IMR-90 (cell line): ENCODE measurements at regions not wholly inside any gene's neighbourhood (a gene's known extent, or its start where the extent isn't known, plus 50 kb on each side); places are given as distances from the start of the nearest gene placed in this dataset.

Experiments
- ATAC-seq: fragments of 200-7000 bp; cut with Tn5 transposase; 2 replicates; pipeline ENCODE4 v1.9.1; 2020; ENCODE audit warnings: low read depth, mild to moderate bottlenecking, moderate library complexity
- BruUV-seq: library from RNA; stranded (reverse); fragments of 400-500 nt; replicated peaks from 2 replicates; lab custom pipeline; 2021; lab: Mats Ljungman, UMichigan
- CTCF ChIA-PET: fragments of 300-600 bp; formaldehyde crosslinking; extraction: SDS; loops from one replicate; lab custom pipeline; 2021; ENCODE audit warnings: antibody characterized with exemption; lab: Yijun Ruan, JAX
- POLR2A ChIA-PET: fragments of 300-600 bp; sonication (Branson Sonifier 250); formaldehyde crosslinking; loops from one replicate; lab custom pipeline; 2022; ENCODE audit warnings: antibody characterized with exemption; ENCODE audit not compliant: unreplicated experiment; lab: Charles Lee
- DNase-seq: peaks from one replicate; pipeline ENCODE4 v3.0.0; 2013
- H2AFZ ChIP-seq: replicated peaks from 2 replicates; pipeline ENCODE3; 2013; ENCODE audit warnings: low read length, mild to moderate bottlenecking; ENCODE audit not compliant: poor library complexity
- H2AK5ac ChIP-seq: 2 replicates; pipeline ENCODE4 v1.6.1; 2013; ENCODE audit warnings: low read depth, low read length, inconsistent platforms
- H2AK9ac ChIP-seq: replicated peaks from 2 replicates; pipeline ENCODE3; 2013; ENCODE audit warnings: mild to moderate bottlenecking, low read depth, low read length, moderate library complexity; ENCODE audit not compliant: poor library complexity
- H2BK120ac ChIP-seq: 2 replicates; pipeline ENCODE4 v1.6.1; 2013; ENCODE audit warnings: low read depth, low read length, inconsistent platforms
- H2BK15ac ChIP-seq: 3 replicates; pipeline ENCODE4 v1.6.1; 2013; ENCODE audit warnings: low read depth, low read length, inconsistent platforms
- H2BK20ac ChIP-seq: 2 replicates; pipeline ENCODE4 v1.6.1; 2013; ENCODE audit warnings: low read depth, mild to moderate bottlenecking, inconsistent platforms, low read length, moderate library complexity
- H2BK5ac ChIP-seq: 2 replicates; pipeline ENCODE4 v1.6.1; 2013; ENCODE audit warnings: mild to moderate bottlenecking, low read depth, low read length, inconsistent platforms; ENCODE audit not compliant: poor library complexity, severe bottlenecking
- H3K14ac ChIP-seq: replicated peaks from 2 replicates; pipeline ENCODE4 v1.6.1; 2013; ENCODE audit warnings: low read depth, low read length, inconsistent platforms
- H3K18ac ChIP-seq: 2 replicates; pipeline ENCODE4 v1.6.1; 2013; ENCODE audit warnings: low read depth, low read length, control low read depth
- H3K23ac ChIP-seq: 2 replicates; pipeline ENCODE4 v1.6.1; 2013; ENCODE audit warnings: low read depth, low read length, inconsistent platforms
- H3K27ac ChIP-seq: 2 replicates; pipeline ENCODE4 v1.5.1; 2013; ENCODE audit warnings: mild to moderate bottlenecking, control low read depth, low read length; ENCODE audit not compliant: insufficient read depth
- H3K27me3 ChIP-seq: 2 replicates; pipeline ENCODE4 v1.6.1; 2013; ENCODE audit warnings: low read length; ENCODE audit not compliant: control insufficient read depth, insufficient read depth
- H3K36me3 ChIP-seq: 2 replicates; pipeline ENCODE4 v1.6.1; 2013; ENCODE audit warnings: low read length, mixed read lengths; ENCODE audit not compliant: control insufficient read depth, insufficient read depth
- H3K4ac ChIP-seq: 2 replicates; pipeline ENCODE4 v1.6.1; 2013; ENCODE audit warnings: low read depth, low read length, inconsistent platforms
- H3K4me1 ChIP-seq: 2 replicates; pipeline ENCODE4 v1.6.1; 2013; ENCODE audit warnings: low read length, mixed read lengths; ENCODE audit not compliant: control insufficient read depth, insufficient read depth
- H3K4me2 ChIP-seq: 2 replicates; pipeline ENCODE4 v1.6.1; 2013; ENCODE audit warnings: low read depth, mild to moderate bottlenecking, control low read depth, low read length, moderate library complexity
- H3K4me3 ChIP-seq: 2 replicates; pipeline ENCODE4 v1.5.1; 2013; ENCODE audit warnings: low read depth, mild to moderate bottlenecking, control low read depth, low read length, moderate library complexity; ENCODE audit not compliant: insufficient read depth
- H3K56ac ChIP-seq: 2 replicates; pipeline ENCODE4 v1.6.1; 2013; ENCODE audit warnings: low read length, inconsistent platforms; ENCODE audit not compliant: insufficient read depth; ENCODE audit errors: extremely low read depth
- H3K79me1 ChIP-seq, 2 experiments: 2 replicates each; pipeline ENCODE4 v1.6.1; 2013; ENCODE audit warnings: low read length in 2 of 2, inconsistent platforms in 1 of 2, low read depth in 1 of 2
- H3K9ac ChIP-seq: 2 replicates; pipeline ENCODE4 v1.6.1; 2013; ENCODE audit warnings: low read depth, low read length, control low read depth
- H3K9me1 ChIP-seq: 2 replicates; pipeline ENCODE4 v1.6.1; 2013; ENCODE audit warnings: low read length, inconsistent platforms; ENCODE audit not compliant: insufficient read depth
- H3K9me3 ChIP-seq: 2 replicates; pipeline ENCODE4 v1.6.1; 2013; ENCODE audit warnings: low read length; ENCODE audit not compliant: control insufficient read depth, insufficient read depth
- H4K20me1 ChIP-seq: 2 replicates; pipeline ENCODE4 v1.6.1; 2013; ENCODE audit warnings: low read length, inconsistent platforms; ENCODE audit not compliant: insufficient read depth
- H4K5ac ChIP-seq: 2 replicates; pipeline ENCODE4 v1.6.1; 2013; ENCODE audit warnings: mild to moderate bottlenecking, low read depth, low read length, control low read depth
- H4K8ac ChIP-seq, 2 experiments: 2 replicates each; pipeline ENCODE4 v1.6.1; 2013; ENCODE audit warnings: low read depth in 2 of 2, low read length in 2 of 2, control low read depth in 1 of 2, inconsistent platforms in 1 of 2
- H4K91ac ChIP-seq: 2 replicates; pipeline ENCODE4 v1.6.1; 2013; ENCODE audit warnings: low read depth, low read length, inconsistent platforms; ENCODE audit not compliant: insufficient read depth
- BHLHE40 ChIP-seq: fragments of 150-350 bp; IDR thresholded peaks from 2 replicates; pipeline ENCODE4 v1.6.1; 2016; ENCODE audit warnings: mild to moderate bottlenecking, low read depth, low read length
- CEBPB ChIP-seq: IDR thresholded peaks from 2 replicates; pipeline ENCODE4 v1.6.1; 2012; ENCODE audit warnings: low read depth, low read length, improper control_type of control experiment
- CHD1 ChIP-seq: IDR thresholded peaks from 2 replicates; pipeline ENCODE4 v1.6.1; 2012; ENCODE audit warnings: low read depth, low read length, improper control_type of control experiment
- CTCF ChIP-seq: conservative IDR thresholded peaks from 2 replicates; pipeline ENCODE4 v1.5.1; 2012; ENCODE audit warnings: mild to moderate bottlenecking, low read depth, low read length, improper control_type of control experiment
- FOS ChIP-seq: fragments of 150-350 bp; IDR thresholded peaks from 2 replicates; pipeline ENCODE4 v1.6.1; 2016; ENCODE audit warnings: low read depth, low read length
- MAFK ChIP-seq: IDR thresholded peaks from 2 replicates; pipeline ENCODE4 v1.6.1; 2012; ENCODE audit warnings: low read depth, low read length, improper control_type of control experiment
- MAZ ChIP-seq: IDR thresholded peaks from 2 replicates; pipeline ENCODE4 v1.6.1; 2012; ENCODE audit warnings: low read depth, mild to moderate bottlenecking, low read length, improper control_type of control experiment, moderate library complexity, borderline replicate concordance
- MXI1 ChIP-seq: IDR thresholded peaks from 2 replicates; pipeline ENCODE4 v1.6.1; 2012; ENCODE audit warnings: low read depth, mild to moderate bottlenecking, low read length, moderate library complexity, borderline replicate concordance
- NFE2L2 ChIP-seq: fragments of 150-350 bp; IDR thresholded peaks from 2 replicates; pipeline ENCODE4 v1.6.1; 2016; ENCODE audit warnings: low read depth, mild to moderate bottlenecking, low read length
- POLR2A ChIP-seq: IDR thresholded peaks from 2 replicates; pipeline ENCODE4 v1.6.1; 2012; ENCODE audit warnings: mild to moderate bottlenecking, low read depth, low read length
- RAD21 ChIP-seq: IDR thresholded peaks from 2 replicates; pipeline ENCODE4 v1.6.1; 2012; ENCODE audit warnings: low read length, improper control_type of control experiment
- RCOR1 ChIP-seq: IDR thresholded peaks from 2 replicates; pipeline ENCODE4 v1.6.1; 2012; ENCODE audit warnings: mild to moderate bottlenecking, low read length, improper control_type of control experiment; ENCODE audit not compliant: insufficient replicate concordance
- RFX5 ChIP-seq: IDR thresholded peaks from 2 replicates; pipeline ENCODE4 v1.8.0; 2012; ENCODE audit warnings: low read depth, mild to moderate bottlenecking, low read length, moderate library complexity
- SMC3 ChIP-seq: fragments of 150-350 bp; IDR thresholded peaks from 2 replicates; pipeline ENCODE4 v1.6.1; 2016; ENCODE audit warnings: low read depth, mild to moderate bottlenecking, antibody characterized with exemption, low read length, moderate library complexity
- USF2 ChIP-seq: fragments of 150-350 bp; IDR thresholded peaks from 2 replicates; pipeline ENCODE4 v1.6.1; 2017; ENCODE audit warnings: mild to moderate bottlenecking, antibody characterized with exemption, low read length, low read depth
- WGBS, 2 experiments: methylation state at CpG; one replicate each; pipeline versions ENCODE4 v1.1.5 to v1.1.7; 2013; ENCODE audit warnings: missing lambda C conversion rate in 2 of 2; ENCODE audit not compliant: insufficient read length in 1 of 2; ENCODE audit errors: extremely low coverage in 2 of 2; 5-methylcytosine and 5-hydroxymethylcytosine counted together
- dilution Hi-C: fragments of 300-500 bp; cut with HindIII; formaldehyde crosslinking; loops from one replicate; pipeline ENCODE4 v1.14.3; 2018; ENCODE audit warnings: low sequenced_read_pairs; ENCODE audit not compliant: unreplicated experiment
- in situ Hi-C: fragments of 300-500 bp; cut with MboI; formaldehyde crosslinking; loops from 3 replicates; pipeline ENCODE4 v1.14.3; 2019; ENCODE audit warnings: low sequenced_read_pairs, inconsistent platforms, mixed read lengths
- intact Hi-C: fragments of 100-400 bp; cut with micrococcal nuclease; formaldehyde crosslinking; loops from 2 replicates; pipeline ENCODE4 v1.10.0; 2022
- TF ChIP-seq, protein P1 (sequence below): fragments of 150-350 bp; IDR thresholded peaks from 2 replicates; pipeline ENCODE4 v1.6.1; 2016; ENCODE audit warnings: low read depth, mild to moderate bottlenecking, low read length, moderate library complexity, borderline replicate concordance

GRCh38 chr6:15730442-15730841 lies 67.6 kb upstream of the DTNBP1 start:
- no peak overlapping the region for H3K23ac ChIP-seq
- in situ Hi-C loops (no loop called here), dilution Hi-C loops (no loop called here), intact Hi-C loops (no loop called here)
- H3K36me3 ChIP-seq: no peaks in the 10 kb centered on the region
- no peak overlapping the region for H2AK9ac ChIP-seq
- POLR2A ChIA-PET: no interaction called here
- CTCF ChIA-PET: no interaction called here
- no peak overlapping the region for H3K27ac ChIP-seq
- no peak overlapping the region for H3K56ac ChIP-seq
- no peak for DNase-seq
- no TSS peak for BruUV-seq
- no peak overlapping the region for H2BK120ac ChIP-seq
- no peak overlapping the region for H3K4ac ChIP-seq
- H2AFZ ChIP-seq: no peak overlapping the region
- no peaks in the 10 kb centered on the region for H4K20me1 ChIP-seq
- peaks cover 19% of the 10 kb centered on the region for H3K27me3 ChIP-seq
- no peak overlapping the region for H3K4me2 ChIP-seq
- TF ChIP-seq CHD1: no peak
- no peak for TF ChIP-seq FOS
- no peak for TF ChIP-seq USF2
- TF ChIP-seq, protein P1, sequence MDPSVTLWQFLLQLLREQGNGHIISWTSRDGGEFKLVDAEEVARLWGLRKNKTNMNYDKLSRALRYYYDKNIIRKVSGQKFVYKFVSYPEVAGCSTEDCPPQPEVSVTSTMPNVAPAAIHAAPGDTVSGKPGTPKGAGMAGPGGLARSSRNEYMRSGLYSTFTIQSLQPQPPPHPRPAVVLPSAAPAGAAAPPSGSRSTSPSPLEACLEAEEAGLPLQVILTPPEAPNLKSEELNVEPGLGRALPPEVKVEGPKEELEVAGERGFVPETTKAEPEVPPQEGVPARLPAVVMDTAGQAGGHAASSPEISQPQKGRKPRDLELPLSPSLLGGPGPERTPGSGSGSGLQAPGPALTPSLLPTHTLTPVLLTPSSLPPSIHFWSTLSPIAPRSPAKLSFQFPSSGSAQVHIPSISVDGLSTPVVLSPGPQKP: no peak
- no peak for TF ChIP-seq BHLHE40
- TF ChIP-seq MAFK: no peak
- TF ChIP-seq MAZ: no peak
- no peak for TF ChIP-seq CTCF
- TF ChIP-seq RAD21: no peak
- no peak for TF ChIP-seq NFE2L2
- no peak for TF ChIP-seq RCOR1
- TF ChIP-seq RFX5: no peak
- TF ChIP-seq SMC3: no peak
- TF ChIP-seq CEBPB: no peak
- TF ChIP-seq MXI1: no peak
- no peak for TF ChIP-seq POLR2A
- H3K4me1 ChIP-seq: no peaks in the 10 kb centered on the region
- WGBS, 2 experiments: 40% methylated on average over 1 of the region's 6 CpGs; no CpG with 5 or more reads in 1 of the 2 experiments
- no peak overlapping the region for H3K9ac ChIP-seq
- H2AK5ac ChIP-seq: no peak overlapping the region
- no peak overlapping the region for H4K91ac ChIP-seq
- H4K8ac ChIP-seq: no peak overlapping the region
- H2BK20ac ChIP-seq: no peak overlapping the region
- no peak overlapping the region for H2BK5ac ChIP-seq
- ATAC-seq: no peak
- H3K79me1 ChIP-seq: no peaks in the 10 kb centered on the region
- peaks cover 2% of the 10 kb centered on the region for H3K9me1 ChIP-seq
- H3K4me3 ChIP-seq: no peak overlapping the region
- H3K14ac ChIP-seq: no peak overlapping the region
- H3K18ac ChIP-seq: no peak overlapping the region
- no peaks in the 10 kb centered on the region for H3K9me3 ChIP-seq
- H2BK15ac ChIP-seq: no peak overlapping the region
- H4K5ac ChIP-seq: no peak overlapping the region
